Adipocyte (in vitro differentiated cells): ENCODE measurements at regions not wholly inside any gene's neighbourhood (a gene's known extent, or its start where the extent isn't known, plus 50 kb on each side); places are given as distances from the start of the nearest gene placed in this dataset.

ENCODE experiments used
- DNase-seq: peaks from one replicate; pipeline ENCODE4 v3.0.0-alpha.2; 2015; ENCODE audit warnings: low read depth
- H3K27me3 ChIP-seq: replicated peaks from 2 replicates; pipeline ENCODE4 v1.7.0; 2013; ENCODE audit warnings: mild to moderate bottlenecking, low read length, moderate library complexity; ENCODE audit not compliant: control insufficient read depth, insufficient read depth
- H3K36me3 ChIP-seq: 2 replicates; pipeline ENCODE4 v1.7.0; 2013; ENCODE audit warnings: low read length, mild to moderate bottlenecking, moderate library complexity; ENCODE audit not compliant: control insufficient read depth, insufficient read depth, severe bottlenecking
- H3K4me1 ChIP-seq: 2 replicates; pipeline ENCODE4 v1.7.0; 2013; ENCODE audit warnings: mild to moderate bottlenecking, low read length, moderate library complexity; ENCODE audit not compliant: control insufficient read depth, insufficient read depth
- H3K4me3 ChIP-seq: 2 replicates; pipeline ENCODE4 v1.7.0; 2013; ENCODE audit warnings: mild to moderate bottlenecking, low read length, moderate library complexity
- H3K9ac ChIP-seq: 2 replicates; pipeline ENCODE4 v1.7.0; 2013; ENCODE audit warnings: mild to moderate bottlenecking, low read length, moderate library complexity
- H3K9me3 ChIP-seq: 2 replicates; pipeline ENCODE4 v1.7.0; 2013; ENCODE audit warnings: mild to moderate bottlenecking, low read length, moderate library complexity; ENCODE audit not compliant: control insufficient read depth

DNA sequence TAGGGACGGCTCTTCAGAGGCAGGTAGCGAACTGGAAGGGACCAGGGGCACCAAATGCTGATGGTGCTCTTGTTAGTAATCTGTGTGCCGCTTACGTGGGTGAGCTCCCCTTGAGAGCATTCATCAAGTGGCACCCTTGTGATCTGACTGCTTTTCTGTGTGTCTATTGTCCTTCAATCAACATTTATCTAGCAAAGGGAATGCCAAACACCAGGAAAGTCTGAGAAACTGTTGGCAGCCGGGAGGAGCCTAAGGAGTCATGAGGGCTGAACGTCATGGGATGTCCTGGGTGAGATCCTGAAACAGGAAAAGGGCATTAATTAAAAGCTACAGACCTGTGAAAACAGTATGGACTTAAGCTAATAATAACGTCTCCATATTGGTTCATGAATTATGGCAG, 733.1 kb downstream of the TYW1 start:
- Histone ChIP-seq H3K9me3 (no peaks in the 10 kb centered on the region), H3K4me1 (no peaks in the 10 kb centered on the region), H3K36me3 (no peaks in the 10 kb centered on the region), H3K4me3 (no peak overlapping the region), H3K9ac (no peak overlapping the region), H3K27me3 (no peaks in the 10 kb centered on the region)
- no peak for DNase-seq

DNA sequence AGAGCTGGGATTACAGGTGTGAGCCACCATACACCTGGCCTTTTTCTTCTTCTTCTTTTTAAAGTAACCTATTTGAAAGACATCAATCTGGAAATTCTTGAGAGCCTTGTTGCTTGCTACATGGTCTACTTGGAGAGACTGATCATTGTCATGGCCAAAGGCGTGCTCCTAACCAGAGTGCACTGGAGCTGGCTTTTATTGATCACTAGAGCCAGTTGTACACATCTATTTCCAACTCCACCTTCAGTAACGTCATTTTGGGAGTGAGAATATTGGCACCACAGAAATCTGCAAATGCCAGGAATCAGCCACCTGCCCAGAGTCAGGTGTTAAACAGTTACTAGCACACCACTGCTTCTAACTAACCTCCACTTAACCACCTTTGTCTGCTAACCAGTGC, 735.1 kb downstream of the TYW1 start:
- Histone ChIP-seq H3K4me1 (no peaks in the 10 kb centered on the region), H3K36me3 (no peaks in the 10 kb centered on the region), H3K27me3 (no peaks in the 10 kb centered on the region), H3K9ac (no peak overlapping the region), H3K4me3 (no peak overlapping the region), H3K9me3 (no peaks in the 10 kb centered on the region)
- no peak for DNase-seq

DNA sequence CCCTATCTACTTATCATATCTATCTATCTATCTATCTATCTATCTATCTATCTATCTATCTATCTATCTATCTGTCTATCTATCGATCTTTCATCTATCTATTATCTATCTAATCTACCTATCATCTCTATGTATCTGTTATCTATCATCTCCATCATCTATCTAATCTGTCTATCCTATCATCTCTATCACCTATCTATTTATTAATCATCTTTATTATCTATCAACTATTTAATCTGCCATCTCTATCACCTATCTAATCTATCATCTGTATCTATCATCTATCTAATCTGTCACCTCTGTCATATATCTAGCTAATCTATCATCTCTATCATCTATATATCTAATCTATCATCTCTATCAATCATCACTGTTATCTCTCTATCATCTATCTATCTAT, 736.3 kb downstream of the TYW1 start:
- no peaks in the 10 kb centered on the region for H3K27me3 ChIP-seq
- H3K9ac ChIP-seq: no peak overlapping the region
- no peaks in the 10 kb centered on the region for H3K4me1 ChIP-seq
- H3K4me3 ChIP-seq: no peak overlapping the region
- H3K36me3 ChIP-seq: no peaks in the 10 kb centered on the region
- no peak for DNase-seq
- no peaks in the 10 kb centered on the region for H3K9me3 ChIP-seq

DNA sequence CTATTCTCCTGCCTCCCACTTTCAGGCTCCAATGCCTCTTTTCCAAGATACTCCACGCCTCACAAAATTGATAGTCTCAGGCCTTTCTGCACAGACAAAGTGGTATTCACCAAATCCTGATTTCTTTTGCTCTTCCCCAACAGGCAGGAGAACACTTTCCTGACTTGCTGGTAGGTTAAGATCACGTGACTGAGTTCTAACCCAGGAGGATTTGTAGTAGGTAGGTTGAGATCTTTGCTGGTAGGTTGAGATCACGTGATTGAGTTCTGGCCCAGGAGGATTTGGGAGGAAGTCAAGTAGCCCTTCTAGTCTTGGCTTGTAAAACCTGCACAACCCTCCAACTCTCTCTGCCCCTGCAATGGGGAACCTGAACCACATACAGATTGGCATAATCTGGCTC, 741.5 kb downstream of the TYW1 start:
- Histone ChIP-seq H3K9ac (no peak overlapping the region), H3K4me3 (no peak overlapping the region), H3K4me1 (peaks cover 13% of the 10 kb centered on the region), H3K9me3 (peaks cover 5% of the 10 kb centered on the region), H3K27me3 (no peaks in the 10 kb centered on the region), H3K36me3 (no peaks in the 10 kb centered on the region)
- no peak for DNase-seq

DNA sequence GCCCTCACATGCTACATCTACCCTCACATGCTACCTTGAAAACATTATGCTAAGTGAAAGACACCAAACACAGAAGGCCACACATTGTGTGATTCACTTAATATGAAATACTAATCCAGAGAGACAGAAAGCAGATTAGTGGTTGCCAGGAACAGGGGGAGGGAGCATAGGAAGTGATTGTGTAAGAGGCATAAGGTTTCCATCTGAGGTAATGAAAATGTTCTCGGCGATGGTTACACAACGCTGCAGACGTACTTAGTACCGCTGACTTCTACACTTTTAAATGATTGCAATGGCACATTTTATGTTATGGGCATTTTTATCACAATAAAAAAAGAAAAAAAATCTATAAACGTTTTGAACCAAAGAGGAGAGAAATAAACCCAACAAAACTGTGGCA, 742.3 kb downstream of the TYW1 start:
- Histone ChIP-seq H3K9ac (no peak overlapping the region), H3K27me3 (no peaks in the 10 kb centered on the region), H3K36me3 (no peaks in the 10 kb centered on the region), H3K4me3 (peak overlapping the region; percentile 50), H3K9me3 (peaks cover 5% of the 10 kb centered on the region), H3K4me1 (peaks cover 13% of the 10 kb centered on the region)
- DNase-seq: peak; percentile 83

DNA sequence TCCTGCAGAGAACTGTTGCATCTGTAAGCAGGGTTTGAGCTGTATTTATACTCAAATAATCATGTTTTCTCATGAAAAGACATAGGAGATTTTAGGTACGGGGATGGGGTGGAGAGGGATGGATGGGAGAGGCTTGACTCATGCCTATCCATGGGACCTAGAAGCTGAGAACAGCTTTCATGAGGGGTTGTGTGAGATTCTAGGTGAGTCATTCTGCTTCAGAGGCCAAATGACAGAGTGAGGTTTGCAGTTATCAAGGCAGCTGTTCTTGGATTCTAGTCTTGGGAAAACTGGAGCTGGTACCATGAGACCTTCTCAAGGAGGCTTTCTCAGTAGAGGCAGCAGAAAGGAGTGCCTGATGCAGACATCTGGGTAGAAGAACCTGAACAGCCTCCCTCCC, 746.9 kb downstream of the TYW1 start:
- H3K27me3 ChIP-seq: no peaks in the 10 kb centered on the region
- peaks cover 5% of the 10 kb centered on the region for H3K9me3 ChIP-seq
- peaks cover 9% of the 10 kb centered on the region for H3K4me1 ChIP-seq
- DNase-seq: no peak
- no peaks in the 10 kb centered on the region for H3K36me3 ChIP-seq
- H3K4me3 ChIP-seq: no peak overlapping the region
- no peak overlapping the region for H3K9ac ChIP-seq

DNA sequence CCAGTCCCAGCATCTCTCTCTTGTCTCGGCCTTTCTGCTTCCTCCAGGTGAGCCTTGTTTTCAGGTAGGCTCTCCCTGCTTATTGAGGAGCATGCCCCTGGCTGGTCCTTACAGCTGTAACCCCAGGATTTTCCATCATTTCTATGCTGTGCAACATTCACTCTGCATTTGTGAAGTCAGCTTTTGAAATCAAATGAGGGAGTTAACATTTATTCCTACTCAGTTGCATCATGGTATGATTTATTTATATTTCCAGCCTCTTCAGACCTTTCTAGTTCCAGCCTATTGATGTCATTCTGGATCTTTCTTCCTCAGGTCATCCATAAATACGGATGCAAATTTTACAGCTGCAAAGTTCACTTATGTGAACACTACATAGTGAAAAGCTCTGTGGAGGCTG, 755.6 kb downstream of the TYW1 start:
- Histone ChIP-seq H3K9ac (no peak overlapping the region), H3K4me1 (no peaks in the 10 kb centered on the region), H3K4me3 (no peak overlapping the region), H3K27me3 (no peaks in the 10 kb centered on the region), H3K36me3 (no peaks in the 10 kb centered on the region), H3K9me3 (no peaks in the 10 kb centered on the region)
- DNase-seq: peak; percentile 7

DNA sequence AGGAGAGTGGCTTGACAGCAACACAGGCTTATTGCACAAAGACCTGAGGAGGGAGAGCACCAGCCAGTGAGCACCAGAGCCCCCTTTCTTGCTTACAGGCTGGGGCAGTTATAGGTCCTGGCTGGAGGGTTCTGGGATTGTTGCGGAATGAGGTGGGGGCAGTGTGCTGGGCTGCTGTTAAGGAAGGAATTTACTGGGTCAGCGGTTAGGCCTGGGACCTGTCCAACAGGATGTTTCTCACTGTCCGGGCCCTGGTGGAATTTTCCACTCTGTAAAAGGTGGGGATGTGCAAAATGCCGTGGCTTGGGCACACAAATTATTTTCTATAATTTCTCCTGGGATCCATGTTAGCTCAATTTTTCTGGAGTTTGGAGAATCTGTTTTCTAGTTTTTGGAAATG, 757.3 kb downstream of the TYW1 start:
- no peaks in the 10 kb centered on the region for H3K27me3 ChIP-seq
- no peak overlapping the region for H3K4me3 ChIP-seq

DNA sequence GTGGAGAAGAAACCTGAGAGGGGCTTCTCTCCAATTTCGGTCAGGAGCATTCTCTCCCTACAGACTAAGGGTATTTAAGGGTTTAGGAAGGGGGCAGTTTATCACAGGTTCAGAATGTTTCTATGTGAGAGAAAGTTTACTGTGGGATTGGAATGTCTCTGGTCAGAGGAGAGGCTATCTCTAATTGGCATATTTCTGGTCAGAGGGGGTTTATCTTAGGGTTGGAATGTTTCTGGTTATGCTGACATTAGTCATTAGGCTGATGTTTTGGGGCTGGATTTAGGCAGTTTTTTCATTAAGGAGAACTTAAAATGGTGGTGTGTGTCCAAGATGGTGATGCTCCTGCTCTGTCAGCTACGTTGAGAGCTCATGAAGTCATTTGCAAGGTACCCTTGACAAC, 758.0 kb downstream of the TYW1 start:
- DNase-seq: no peak
- Histone ChIP-seq H3K9me3 (no peaks in the 10 kb centered on the region), H3K4me3 (no peak overlapping the region), H3K9ac (no peak overlapping the region), H3K27me3 (no peaks in the 10 kb centered on the region), H3K36me3 (no peaks in the 10 kb centered on the region), H3K4me1 (no peaks in the 10 kb centered on the region)

More for the DNA sequence above, 757.3 kb downstream of the TYW1 start:
- Histone ChIP-seq H3K9me3 (no peaks in the 10 kb centered on the region), H3K9ac (no peak overlapping the region), H3K36me3 (no peaks in the 10 kb centered on the region), H3K4me1 (no peaks in the 10 kb centered on the region)
- peak; percentile 1 for DNase-seq

DNA sequence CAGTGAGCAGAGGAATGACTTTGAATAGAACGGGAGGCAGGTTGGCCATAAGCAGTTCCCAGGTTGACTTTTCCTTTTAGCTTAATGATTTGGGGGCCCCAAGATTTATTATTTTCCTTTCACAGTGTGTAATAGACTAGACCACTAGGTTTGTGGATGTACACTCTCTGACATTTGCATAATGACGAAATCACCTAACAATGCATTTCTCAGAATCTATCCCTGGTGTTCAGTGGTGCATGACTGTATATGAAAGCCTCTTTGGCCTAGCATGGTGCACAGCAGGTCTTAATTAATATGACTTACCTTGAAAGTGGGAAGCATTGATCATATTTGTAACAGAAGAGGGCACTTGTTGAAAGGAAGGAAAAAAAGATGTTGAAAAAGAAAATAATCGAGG, 761.9 kb downstream of the TYW1 start:
- no peaks in the 10 kb centered on the region for H3K27me3 ChIP-seq
- no peaks in the 10 kb centered on the region for H3K9me3 ChIP-seq
- no peak overlapping the region for H3K9ac ChIP-seq
- H3K36me3 ChIP-seq: no peaks in the 10 kb centered on the region
- H3K4me3 ChIP-seq: no peak overlapping the region
- H3K4me1 ChIP-seq: no peaks in the 10 kb centered on the region
- no peak for DNase-seq

DNA sequence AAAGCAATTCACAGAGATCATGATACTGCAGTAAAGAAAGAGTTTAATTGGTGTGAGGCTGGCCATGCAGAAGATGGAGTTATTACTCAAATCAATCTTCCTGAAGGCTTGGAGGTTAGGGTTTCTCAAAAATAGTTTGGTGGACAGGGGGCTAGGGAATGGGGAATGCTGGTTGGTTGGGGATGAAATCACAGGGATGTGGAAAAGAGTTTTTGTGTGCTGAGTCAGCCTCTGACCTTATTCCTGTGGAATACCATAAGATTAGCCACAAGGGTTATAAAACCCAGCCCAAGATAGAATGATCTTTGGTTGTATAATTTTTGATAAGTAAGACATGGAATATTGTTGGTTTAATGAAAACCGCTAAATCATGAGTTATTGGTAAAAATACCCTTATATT, 764.3 kb downstream of the TYW1 start:
- no peaks in the 10 kb centered on the region for H3K4me1 ChIP-seq
- DNase-seq: no peak
- no peaks in the 10 kb centered on the region for H3K27me3 ChIP-seq
- no peak overlapping the region for H3K4me3 ChIP-seq
- no peak overlapping the region for H3K9ac ChIP-seq
- no peaks in the 10 kb centered on the region for H3K36me3 ChIP-seq
- H3K9me3 ChIP-seq: no peaks in the 10 kb centered on the region

DNA sequence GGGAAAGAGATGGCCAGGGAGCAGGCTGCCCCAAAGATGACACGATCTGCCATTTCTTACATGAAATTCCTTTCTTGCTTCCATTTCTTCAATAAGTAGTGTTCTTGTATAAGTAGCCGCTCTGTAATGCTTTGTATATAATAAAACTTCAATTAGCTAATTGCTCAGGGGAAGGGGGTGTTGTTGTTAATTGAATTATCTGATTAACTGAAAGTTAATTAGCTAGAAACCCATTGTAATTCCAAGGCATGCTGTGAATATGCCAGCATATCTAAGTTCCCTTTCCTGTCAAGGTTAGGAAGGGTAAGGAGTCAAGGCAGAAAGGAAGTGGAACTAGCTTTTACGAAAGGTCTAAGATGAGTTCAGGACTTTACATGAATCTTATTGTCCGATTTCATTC, 765.9 kb downstream of the TYW1 start:
- Histone ChIP-seq H3K27me3 (no peaks in the 10 kb centered on the region), H3K9me3 (peaks cover 10% of the 10 kb centered on the region), H3K9ac (no peak overlapping the region), H3K4me3 (no peak overlapping the region), H3K4me1 (no peaks in the 10 kb centered on the region), H3K36me3 (no peaks in the 10 kb centered on the region)
- no peak for DNase-seq
